ENCODE measurements at regions not wholly inside any gene's neighbourhood (a gene's known extent, or its start where the extent isn't known, plus 50 kb on each side); places are given as distances from the start of the nearest gene placed in this dataset.

GRCh38 chr5:57690724-57691123 is 208.1 kb upstream of the ACTBL2 start:
- ATAC-seq (no peak), DNase-seq (ENCODE audit: low read depth, low spot score) (no peak)
- TF ChIP-seq POLR2AphosphoS5 (IDR thresholded peaks at IDR 0.05; ENCODE audit: low read depth, low read length), result no peak
- no peak for TF ChIP-seq SIN3A (IDR thresholded peaks at IDR 0.05; ENCODE audit: borderline replicate concordance, insufficient read depth, low read depth, low read length)
- TF ChIP-seq, protein P1, sequence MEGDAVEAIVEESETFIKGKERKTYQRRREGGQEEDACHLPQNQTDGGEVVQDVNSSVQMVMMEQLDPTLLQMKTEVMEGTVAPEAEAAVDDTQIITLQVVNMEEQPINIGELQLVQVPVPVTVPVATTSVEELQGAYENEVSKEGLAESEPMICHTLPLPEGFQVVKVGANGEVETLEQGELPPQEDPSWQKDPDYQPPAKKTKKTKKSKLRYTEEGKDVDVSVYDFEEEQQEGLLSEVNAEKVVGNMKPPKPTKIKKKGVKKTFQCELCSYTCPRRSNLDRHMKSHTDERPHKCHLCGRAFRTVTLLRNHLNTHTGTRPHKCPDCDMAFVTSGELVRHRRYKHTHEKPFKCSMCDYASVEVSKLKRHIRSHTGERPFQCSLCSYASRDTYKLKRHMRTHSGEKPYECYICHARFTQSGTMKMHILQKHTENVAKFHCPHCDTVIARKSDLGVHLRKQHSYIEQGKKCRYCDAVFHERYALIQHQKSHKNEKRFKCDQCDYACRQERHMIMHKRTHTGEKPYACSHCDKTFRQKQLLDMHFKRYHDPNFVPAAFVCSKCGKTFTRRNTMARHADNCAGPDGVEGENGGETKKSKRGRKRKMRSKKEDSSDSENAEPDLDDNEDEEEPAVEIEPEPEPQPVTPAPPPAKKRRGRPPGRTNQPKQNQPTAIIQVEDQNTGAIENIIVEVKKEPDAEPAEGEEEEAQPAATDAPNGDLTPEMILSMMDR (IDR thresholded peaks at IDR 0.05), result no peak
- TF ChIP-seq TCF7L2 (IDR thresholded peaks at IDR 0.05; ENCODE audit: low read depth, low read length), result no peak
- intact Hi-C loops (cut with micrococcal nuclease; ENCODE audit: unreplicated experiment), result loop anchor here (5.0 to 10.0 kb wide), 3 partner anchors 188 to 764 kb away; no protein-coding TSS in a partner anchor
- BruUV-seq (replicated peaks), result no TSS peak
- CTCF ChIA-PET, result no interaction called here
- Histone ChIP-seq H3K27ac (ENCODE audit: low read length) (peak overlapping the region; percentile 100), H3K36me3 (ENCODE audit: control insufficient read depth, insufficient read depth, low read length) (no peaks in the 10 kb centered on the region), H3K27me3 (ENCODE audit: control insufficient read depth, insufficient read depth, low read length) (no peaks in the 10 kb centered on the region), H3K9me3 (ENCODE audit: control insufficient read depth, insufficient read depth, low read depth, low read length) (peaks cover 12% of the 10 kb centered on the region; the same call in 1 of the 2 replicates), H3K4me3 (ENCODE audit: low read depth in 2 of 2, low read length in 2 of 2) (no peak overlapping the region), H3K4me1 (ENCODE audit: control insufficient read depth, insufficient read depth, low read length) (peaks cover 40% of the 10 kb centered on the region)
- POLR2A ChIA-PET, result no interaction called here
- in situ Hi-C loops (cut with HindIII; ENCODE audit: low pct_unique_long_range_greater_than_20kb, low sequenced_read_pairs), result no loop called here

DNA sequence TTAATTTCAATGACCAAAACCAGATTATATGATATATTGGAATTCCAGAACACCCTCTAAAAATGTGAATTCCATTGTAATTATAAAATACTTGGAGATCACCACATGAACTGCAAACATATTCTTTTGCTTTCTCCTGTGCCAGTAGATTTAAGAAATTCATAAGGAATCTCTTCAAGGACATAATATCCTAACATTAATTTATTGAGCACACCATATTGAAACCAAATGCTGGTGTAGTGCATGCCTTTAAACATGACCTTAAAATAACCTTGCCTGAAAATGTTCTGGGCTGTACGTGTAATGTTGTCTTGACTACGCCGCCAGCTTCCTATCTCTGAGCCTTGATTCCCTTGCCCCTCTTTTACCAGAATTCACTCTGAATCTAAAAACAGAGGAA is 205.0 kb upstream of the ACTBL2 start:
- CTCF ChIA-PET, result no interaction called here
- DNase-seq (ENCODE audit: low read depth, low spot score) (no peak), ATAC-seq (no peak)
- TF ChIP-seq REST (IDR thresholded peaks at IDR 0.05; ENCODE audit: insufficient read depth in 1 of 2, low read depth in 2 of 2, low read length in 1 of 2) (no peak), TCF7L2 (IDR thresholded peaks at IDR 0.05; ENCODE audit: low read depth, low read length) (no peak), SIN3A (IDR thresholded peaks at IDR 0.05; ENCODE audit: borderline replicate concordance, insufficient read depth, low read depth, low read length) (no peak)
- TF ChIP-seq, protein P1 (IDR thresholded peaks at IDR 0.05), result no peak
- in situ Hi-C loops (cut with HindIII; ENCODE audit: low pct_unique_long_range_greater_than_20kb, low sequenced_read_pairs) (no loop called here), intact Hi-C loops (cut with micrococcal nuclease; ENCODE audit: unreplicated experiment) (no loop called here)
- H3K4me1 ChIP-seq (ENCODE audit: control insufficient read depth, insufficient read depth, low read length), result peaks cover 11% of the 10 kb centered on the region
- H3K4me3 ChIP-seq (ENCODE audit: low read depth in 2 of 2, low read length in 2 of 2), result no peak overlapping the region
- no TSS peak for BruUV-seq (replicated peaks)
- no peaks in the 10 kb centered on the region for H3K27me3 ChIP-seq (ENCODE audit: control insufficient read depth, insufficient read depth, low read length)
- H3K27ac ChIP-seq (ENCODE audit: low read length), result peak overlapping the region; percentile 77
- no peaks in the 10 kb centered on the region for H3K36me3 ChIP-seq (ENCODE audit: control insufficient read depth, insufficient read depth, low read length)
- POLR2A ChIA-PET, result no interaction called here
- H3K9me3 ChIP-seq (ENCODE audit: control insufficient read depth, insufficient read depth, low read depth, low read length), result peaks cover 12% of the 10 kb centered on the region; the same call in 1 of the 2 replicates

All from Panc1 (cell line).